Hepatocyte (in vitro differentiated cells): ENCODE measurements at regions not wholly inside any gene's neighbourhood (a gene's known extent, or its start where the extent isn't known, plus 50 kb on each side); places are given as distances from the start of the nearest gene placed in this dataset.

Source experiments
- DNase-seq: peaks from one replicate; pipeline ENCODE4 v3.0.0-alpha.2; 2016; ENCODE audit warnings: low spot score
- H2AFZ ChIP-seq: fragments of 200-600 bp; sonication (generic); 2 replicates; pipeline ENCODE4 v1.6.0; 2016; ENCODE audit warnings: antibody characterized with exemption, mild to moderate bottlenecking
- H3K27ac ChIP-seq: fragments of 200-600 bp; sonication (generic); 2 replicates; pipeline ENCODE4 v1.5.1; 2016; ENCODE audit warnings: mild to moderate bottlenecking
- H3K27me3 ChIP-seq: fragments of 200-600 bp; sonication (generic); 2 replicates; pipeline ENCODE4 v1.6.1; 2016
- H3K36me3 ChIP-seq: fragments of 200-600 bp; sonication (generic); replicated peaks from 2 replicates; pipeline ENCODE4 v1.5.1; 2016; ENCODE audit warnings: low read depth; ENCODE audit not compliant: insufficient read depth
- H3K4me1 ChIP-seq: fragments of 200-600 bp; sonication (generic); 2 replicates; pipeline ENCODE4 v1.5.1; 2016; ENCODE audit warnings: mild to moderate bottlenecking, moderate library complexity; ENCODE audit not compliant: insufficient read depth
- H3K4me2 ChIP-seq: fragments of 200-600 bp; sonication (generic); 2 replicates; pipeline ENCODE4 v1.6.0; 2016
- H3K4me3 ChIP-seq: fragments of 200-600 bp; sonication (generic); 2 replicates; pipeline ENCODE4 v1.5.1; 2016; ENCODE audit warnings: mild to moderate bottlenecking
- H3K79me2 ChIP-seq: fragments of 200-600 bp; sonication (generic); 2 replicates; pipeline ENCODE4 v1.6.0; 2017; ENCODE audit warnings: mild to moderate bottlenecking
- H3K9me2 ChIP-seq: fragments of 200-600 bp; sonication (generic); replicated peaks from 2 replicates; pipeline ENCODE4 v1.6.0; 2017; ENCODE audit warnings: mild to moderate bottlenecking; ENCODE audit not compliant: insufficient read depth
- H3K9me3 ChIP-seq: fragments of 200-600 bp; sonication (generic); 2 replicates; pipeline ENCODE4 v1.5.1; 2016; ENCODE audit warnings: low read depth, mild to moderate bottlenecking
- H4K20me1 ChIP-seq: fragments of 200-600 bp; sonication (generic); 2 replicates; pipeline ENCODE4 v1.6.0; 2016; ENCODE audit warnings: mild to moderate bottlenecking; ENCODE audit not compliant: insufficient read depth, poor library complexity, severe bottlenecking
- EZH2 ChIP-seq: fragments of 200-600 bp; sonication (generic); IDR thresholded peaks from 2 replicates; pipeline ENCODE4 v1.6.1; 2016; ENCODE audit warnings: antibody characterized with exemption, mild to moderate bottlenecking, borderline replicate concordance
- EZH2phosphoT487 ChIP-seq: fragments of 200-600 bp; sonication (generic); IDR thresholded peaks from one replicate; pipeline ENCODE4 v1.6.1; 2018; ENCODE audit warnings: antibody characterized with exemption, mild to moderate bottlenecking, low read depth, moderate library complexity; ENCODE audit not compliant: unreplicated experiment, severe bottlenecking
- whole genome bisulfite sequencing: methylation state at CpG from one replicate; pipeline ENCODE4 v1.1.6; 2016; ENCODE audit warnings: low lambda C conversion rate; ENCODE audit errors: missing lambda C conversion rate; 5-methylcytosine and 5-hydroxymethylcytosine counted together
- TF ChIP-seq, protein P1 (sequence below): fragments of 200-600 bp; sonication (generic); IDR thresholded peaks from 2 replicates; pipeline ENCODE4 v1.5.1; 2016; ENCODE audit warnings: antibody characterized with exemption, mild to moderate bottlenecking; ENCODE audit not compliant: poor library complexity

DNA sequence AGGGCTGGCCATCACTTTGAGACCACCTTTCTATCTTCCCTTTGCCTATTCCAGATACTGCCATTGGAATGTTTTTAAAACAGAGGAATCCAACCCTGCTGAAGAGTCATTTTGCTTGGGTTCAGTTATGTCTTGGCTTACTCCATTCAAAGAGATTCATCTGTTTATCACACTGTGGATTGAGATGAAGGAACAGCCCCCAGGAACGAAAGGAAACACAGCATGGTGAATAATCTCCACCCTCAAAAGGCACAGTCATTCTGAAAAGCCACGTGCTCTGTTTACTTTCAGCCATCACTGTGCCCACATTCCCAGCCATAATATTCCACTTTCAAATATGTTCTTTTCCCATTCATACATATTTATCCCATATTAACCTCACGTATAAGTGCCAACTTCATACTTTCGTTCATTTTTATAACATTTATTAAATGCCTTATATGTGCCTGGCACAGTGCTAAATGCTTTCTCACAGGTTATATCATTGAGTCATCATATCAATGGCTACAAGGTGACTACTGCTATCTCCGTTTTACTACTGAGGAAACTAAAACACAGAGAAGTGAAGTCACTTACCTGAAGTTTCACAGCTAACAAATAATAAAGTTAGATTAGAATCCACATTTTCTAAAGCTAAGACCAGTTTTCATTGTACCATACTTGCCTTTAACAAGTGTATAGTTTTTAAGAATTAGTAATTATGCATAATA is 143.6 kb downstream of the OSR1 start:
- DNase-seq = no peak
- H3K27me3 ChIP-seq = no peaks in the 10 kb centered on the region
- H3K79me2 ChIP-seq = no peaks in the 10 kb centered on the region
- 83% methylated on average over 5 of the region's 5 CpGs for WGBS
- no peak overlapping the region for H3K4me2 ChIP-seq
- H4K20me1 ChIP-seq = no peaks in the 10 kb centered on the region
- no peak overlapping the region for H3K27ac ChIP-seq
- H3K36me3 ChIP-seq = no peaks in the 10 kb centered on the region
- no peaks in the 10 kb centered on the region for H3K9me3 ChIP-seq
- H3K4me1 ChIP-seq = no peaks in the 10 kb centered on the region
- TF ChIP-seq EZH2 (no peak), EZH2phosphoT487 (no peak)
- TF ChIP-seq, protein P1, sequence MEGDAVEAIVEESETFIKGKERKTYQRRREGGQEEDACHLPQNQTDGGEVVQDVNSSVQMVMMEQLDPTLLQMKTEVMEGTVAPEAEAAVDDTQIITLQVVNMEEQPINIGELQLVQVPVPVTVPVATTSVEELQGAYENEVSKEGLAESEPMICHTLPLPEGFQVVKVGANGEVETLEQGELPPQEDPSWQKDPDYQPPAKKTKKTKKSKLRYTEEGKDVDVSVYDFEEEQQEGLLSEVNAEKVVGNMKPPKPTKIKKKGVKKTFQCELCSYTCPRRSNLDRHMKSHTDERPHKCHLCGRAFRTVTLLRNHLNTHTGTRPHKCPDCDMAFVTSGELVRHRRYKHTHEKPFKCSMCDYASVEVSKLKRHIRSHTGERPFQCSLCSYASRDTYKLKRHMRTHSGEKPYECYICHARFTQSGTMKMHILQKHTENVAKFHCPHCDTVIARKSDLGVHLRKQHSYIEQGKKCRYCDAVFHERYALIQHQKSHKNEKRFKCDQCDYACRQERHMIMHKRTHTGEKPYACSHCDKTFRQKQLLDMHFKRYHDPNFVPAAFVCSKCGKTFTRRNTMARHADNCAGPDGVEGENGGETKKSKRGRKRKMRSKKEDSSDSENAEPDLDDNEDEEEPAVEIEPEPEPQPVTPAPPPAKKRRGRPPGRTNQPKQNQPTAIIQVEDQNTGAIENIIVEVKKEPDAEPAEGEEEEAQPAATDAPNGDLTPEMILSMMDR = no peak
- H2AFZ ChIP-seq = no peak overlapping the region
- H3K9me2 ChIP-seq = no peaks in the 10 kb centered on the region
- H3K4me3 ChIP-seq = no peak overlapping the region

DNA sequence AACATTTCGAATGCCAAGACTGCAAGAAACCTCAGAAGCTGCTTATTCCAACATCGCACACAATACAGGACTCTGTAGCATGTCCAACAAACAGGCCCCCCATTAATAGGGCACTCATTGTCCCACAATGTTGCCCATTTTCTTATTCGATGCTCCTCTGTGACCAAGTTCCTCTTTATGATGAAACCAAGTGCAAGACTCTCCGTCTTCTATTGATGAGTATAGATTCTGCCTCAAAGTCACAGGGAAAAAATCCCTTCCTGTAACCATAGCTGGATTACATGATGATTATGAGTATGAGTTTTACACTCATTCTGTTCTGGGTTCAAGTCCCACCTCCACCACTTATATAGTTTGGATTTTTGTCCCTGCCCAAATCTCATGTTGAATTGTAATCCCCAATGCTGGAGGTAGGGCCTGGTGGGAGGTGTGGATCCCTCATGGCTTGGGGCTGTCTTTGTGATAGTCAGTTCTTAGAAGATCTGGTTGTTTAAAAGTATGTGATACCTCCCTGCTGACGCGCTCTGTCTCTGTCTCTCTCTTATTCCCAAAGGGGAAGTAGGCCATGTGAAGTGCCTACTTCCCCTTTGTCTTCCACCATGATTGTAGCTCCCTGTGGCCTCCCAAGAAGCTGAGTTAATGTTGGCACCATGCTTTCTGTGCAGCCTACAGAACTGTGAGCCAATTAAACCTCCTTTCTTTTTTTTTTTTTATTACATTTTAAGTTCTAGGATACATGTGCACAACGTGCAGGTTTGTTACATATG is 148.7 kb downstream of the OSR1 start:
- DNase-seq = no peak
- TF ChIP-seq EZH2 = no peak
- TF ChIP-seq EZH2phosphoT487 = no peak
- TF ChIP-seq, protein P1 = no peak
- Histone ChIP-seq H3K79me2 (no peaks in the 10 kb centered on the region), H3K9me3 (no peaks in the 10 kb centered on the region), H3K27me3 (no peaks in the 10 kb centered on the region), H3K4me3 (no peak overlapping the region), H4K20me1 (no peaks in the 10 kb centered on the region), H3K9me2 (no peaks in the 10 kb centered on the region), H3K27ac (no peak overlapping the region), H3K4me1 (no peaks in the 10 kb centered on the region), H3K4me2 (no peak overlapping the region), H3K36me3 (no peaks in the 10 kb centered on the region), H2AFZ (no peak overlapping the region)
- 95% methylated on average over 7 of the region's 7 CpGs for WGBS

DNA sequence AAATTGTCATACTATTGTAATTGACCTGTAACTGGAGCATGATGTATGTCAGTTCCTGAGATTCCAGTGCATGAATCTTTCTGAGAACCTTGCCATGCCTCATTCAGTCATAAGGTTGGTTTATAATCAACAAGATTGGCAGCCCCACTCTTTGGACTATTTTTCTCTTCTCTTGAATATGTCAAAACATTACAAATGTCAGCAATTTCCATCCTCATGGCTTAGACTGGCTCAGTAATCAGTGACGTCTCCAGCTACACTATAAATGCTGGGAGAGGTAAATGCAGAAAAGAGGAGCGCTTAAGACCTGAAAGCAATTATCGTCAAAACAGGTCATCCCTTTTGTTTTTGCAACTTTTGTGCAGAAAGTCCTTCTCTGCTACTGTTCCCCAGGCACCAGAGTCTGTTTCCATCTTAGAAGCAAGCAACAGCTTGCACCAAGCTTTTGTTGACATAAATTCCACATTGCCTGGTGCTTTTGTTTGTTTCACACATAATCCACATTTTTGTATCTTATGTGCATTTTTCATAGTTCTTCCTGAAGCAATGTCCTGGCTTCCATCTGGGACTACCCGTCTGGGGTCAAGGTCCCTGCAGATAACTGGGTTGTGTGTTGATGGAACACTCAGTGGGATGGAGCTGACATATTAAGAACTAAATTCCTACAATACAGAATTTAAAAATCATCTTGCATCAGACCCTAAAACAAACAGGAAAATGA is 149.8 kb downstream of the OSR1 start:
- TF ChIP-seq EZH2 (no peak), EZH2phosphoT487 (no peak)
- TF ChIP-seq, protein P1 = no peak
- Histone ChIP-seq H3K27ac (no peak overlapping the region), H2AFZ (no peak overlapping the region), H3K4me1 (no peaks in the 10 kb centered on the region), H3K4me2 (no peak overlapping the region), H3K4me3 (no peak overlapping the region), H3K79me2 (no peaks in the 10 kb centered on the region), H3K9me2 (no peaks in the 10 kb centered on the region), H3K9me3 (no peaks in the 10 kb centered on the region), H4K20me1 (no peaks in the 10 kb centered on the region), H3K36me3 (no peaks in the 10 kb centered on the region), H3K27me3 (no peaks in the 10 kb centered on the region)
- DNase-seq = no peak
- 58% methylated on average over 4 of the region's 4 CpGs for WGBS
